ENCODE measurements at regions not wholly inside any gene's neighbourhood (a gene's known extent, or its start where the extent isn't known, plus 50 kb on each side); places are given as distances from the start of the nearest gene placed in this dataset.

- FAIRE-seq (no peak), ATAC-seq (no peak), DNase-seq (no peak)
- H3K9me3 ChIP-seq: no peaks in the 10 kb centered on the region
- intact Hi-C loops (cut with DNase I): no loop called here
- H3K4me3 ChIP-seq: no peak overlapping the region
- no peak for TF ChIP-seq CTCF (IDR thresholded peaks at IDR 0.05)
- WGBS, 2 donors: 49 to 78% methylated on average over 3 of the region's 3 CpGs
- no peak overlapping the region for H3K27ac ChIP-seq
- no peaks in the 10 kb centered on the region for H3K4me1 ChIP-seq
- no peaks in the 10 kb centered on the region for H3K27me3 ChIP-seq
- no peaks in the 10 kb centered on the region for H3K36me3 ChIP-seq
Observed at GRCh38 chr6:66328200-66328599, 621.2 kb upstream of the EYS start.

- Histone ChIP-seq H3K4me1 (no peaks in the 10 kb centered on the region), H3K36me3 (no peaks in the 10 kb centered on the region), H3K27ac (no peak overlapping the region), H3K4me3 (no peak overlapping the region), H3K9me3 (no peaks in the 10 kb centered on the region), H3K27me3 (no peaks in the 10 kb centered on the region)
- DNase-seq (no peak), FAIRE-seq (no peak), ATAC-seq (no peak)
- no peak for TF ChIP-seq CTCF (IDR thresholded peaks at IDR 0.05)
- intact Hi-C loops (cut with DNase I): no loop called here
- WGBS, 2 donors: 55 to 64% methylated on average over 3 of the region's 3 CpGs
Observed at GRCh38 chr6:66326228-66326627, 619.2 kb upstream of the EYS start.

GRCh38 chr6:66321017-66321416 lies 614.0 kb upstream of the EYS start:
- Histone ChIP-seq H3K36me3 (no peaks in the 10 kb centered on the region), H3K4me3 (no peak overlapping the region), H3K27me3 (no peaks in the 10 kb centered on the region), H3K27ac (no peak overlapping the region), H3K4me1 (no peaks in the 10 kb centered on the region), H3K9me3 (no peaks in the 10 kb centered on the region)
- intact Hi-C loops (cut with DNase I): no loop called here
- no peak for TF ChIP-seq CTCF (IDR thresholded peaks at IDR 0.05)
- no peak for DNase-seq
- FAIRE-seq: no peak
- 60 to 68% methylated on average over 6 of the region's 6 CpGs for WGBS, 2 donors
- no peak for ATAC-seq

GRCh38 chr6:66307490-66307889 lies 600.5 kb upstream of the EYS start:
- no peak for DNase-seq
- Histone ChIP-seq H3K4me1 (no peaks in the 10 kb centered on the region), H3K27ac (no peak overlapping the region), H3K4me3 (no peak overlapping the region), H3K36me3 (no peaks in the 10 kb centered on the region), H3K27me3 (no peaks in the 10 kb centered on the region), H3K9me3 (no peaks in the 10 kb centered on the region)
- 77 to 85% methylated on average over 2 of the region's 2 CpGs for WGBS, 2 donors
- intact Hi-C loops (cut with DNase I): no loop called here
- TF ChIP-seq CTCF (IDR thresholded peaks at IDR 0.05): no peak
- FAIRE-seq: no peak
- no peak for ATAC-seq

GRCh38 chr6:66291905-66292304 lies 584.9 kb upstream of the EYS start:
- FAIRE-seq: no peak
- TF ChIP-seq CTCF (IDR thresholded peaks at IDR 0.05): no peak

More at GRCh38 chr6:66291905-66292304, 584.9 kb upstream of the EYS start:
- no peak for DNase-seq
- Histone ChIP-seq H3K27ac (no peak overlapping the region), H3K4me1 (no peaks in the 10 kb centered on the region), H3K27me3 (no peaks in the 10 kb centered on the region), H3K4me3 (no peak overlapping the region), H3K9me3 (no peaks in the 10 kb centered on the region), H3K36me3 (no peaks in the 10 kb centered on the region)
- 56 to 66% methylated on average over 4 of the region's 4 CpGs for WGBS, 2 donors
- ATAC-seq: no peak
- intact Hi-C loops (cut with DNase I): no loop called here

Measured in pancreas (tissue), 10 donors.